Suppressor macrophage (primary cell): ENCODE measurements at regions not wholly inside any gene's neighbourhood (a gene's known extent, or its start where the extent isn't known, plus 50 kb on each side); places are given as distances from the start of the nearest gene placed in this dataset.
"Not testable (repeated sequence)": the region's sequence is repeated elsewhere in the genome, so short reads cannot be mapped to it uniquely, and the experiment has no call there.

ENCODE experiments used
- DNase-seq, 4 experiments: peaks; one replicate each; pipeline ENCODE4 v3.0.0-alpha.2; 2020 to 2022

GRCh38 chr9:103410059-103410458 is 414.9 kb downstream of the CYLC2 start:
- DNase-seq: no peak

DNA sequence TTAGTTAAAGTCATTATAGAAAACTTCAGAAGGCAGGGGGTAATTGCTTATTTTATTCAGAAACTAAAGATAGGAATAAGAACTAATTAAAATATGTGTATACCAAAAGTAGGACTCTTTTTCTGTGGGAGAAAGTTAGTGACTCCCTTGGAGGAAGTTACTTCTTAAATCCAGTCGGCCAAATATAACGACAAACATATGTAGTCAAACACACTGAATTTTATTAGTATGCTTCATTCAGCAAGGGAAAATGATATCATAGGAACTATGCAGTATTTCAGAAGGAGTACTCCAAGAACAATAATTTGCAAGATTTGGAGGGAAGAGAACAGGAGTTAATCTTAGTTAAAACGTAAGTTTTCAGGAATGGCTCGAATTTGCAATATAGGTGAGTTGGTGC is 432.6 kb downstream of the CYLC2 start:
- no peak for DNase-seq

GRCh38 chr9:103430469-103430868 is 435.3 kb downstream of the CYLC2 start:
- DNase-seq: no peak

DNA sequence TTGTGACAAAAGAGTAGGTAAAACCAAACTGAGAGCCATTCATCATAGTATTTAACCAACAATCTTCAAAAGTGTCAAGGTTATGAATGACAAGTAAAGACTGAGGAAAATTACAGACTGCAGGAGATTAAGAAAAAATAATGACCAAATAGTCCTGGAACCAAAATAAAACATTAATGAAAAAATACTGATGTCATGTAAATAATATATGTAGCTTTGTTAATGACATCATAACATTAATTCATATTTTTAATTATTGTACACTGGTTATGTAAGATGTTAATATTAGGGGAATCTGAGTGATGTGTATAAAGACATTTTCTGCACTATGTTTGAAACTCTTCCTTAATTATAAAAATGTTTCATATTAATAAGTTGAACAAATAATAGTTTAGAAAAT is 436.7 kb downstream of the CYLC2 start:
- DNase-seq: no peak

DNA sequence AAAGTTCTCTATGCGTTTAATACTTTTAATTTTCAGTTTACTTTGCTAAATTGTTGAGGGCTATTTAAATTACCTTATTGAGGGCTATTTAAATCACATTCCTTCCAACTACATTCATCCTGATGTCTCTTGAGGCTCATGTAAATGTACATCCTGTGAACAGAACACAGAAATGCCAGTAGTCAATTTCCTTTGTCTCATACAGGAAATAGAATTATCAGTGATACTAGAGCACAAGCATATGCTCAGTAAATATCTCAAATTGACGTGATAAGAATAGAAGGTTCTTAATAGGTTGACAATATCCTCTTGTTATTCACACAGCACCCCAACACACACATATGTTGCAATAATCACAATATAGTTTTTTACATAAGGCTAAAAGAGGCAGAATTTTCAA is 449.0 kb downstream of the CYLC2 start:
- DNase-seq: no peak

- no peak for DNase-seq
Observed at GRCh38 chr9:103458826-103459225, 463.7 kb downstream of the CYLC2 start.

DNA sequence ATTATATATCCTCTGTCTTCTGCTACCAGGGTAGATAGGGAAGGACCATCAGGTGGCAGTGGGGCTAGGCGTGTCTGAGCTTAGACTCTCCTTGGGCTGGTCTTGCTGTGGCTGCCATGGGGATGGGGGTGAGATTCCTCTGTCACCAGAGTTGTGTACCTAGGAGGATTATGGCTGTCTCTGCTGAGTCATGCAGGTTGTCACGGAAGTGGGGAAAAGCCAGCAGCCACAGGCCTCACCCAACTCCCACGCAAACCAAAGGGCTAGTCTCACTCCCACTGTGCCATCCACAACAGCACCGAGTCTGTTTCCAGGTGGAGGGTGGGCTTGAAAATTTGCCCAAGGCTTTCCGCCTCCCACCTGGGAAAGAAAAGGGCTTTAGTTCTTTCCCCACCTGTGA is 476.1 kb downstream of the CYLC2 start:
- no peak for DNase-seq

GRCh38 chr9:103474156-103474555 is 479.0 kb downstream of the CYLC2 start:
- no peak for DNase-seq

- DNase-seq: no peak
Observed at GRCh38 chr9:103483471-103484096, 488.5 kb downstream of the CYLC2 start.

DNA sequence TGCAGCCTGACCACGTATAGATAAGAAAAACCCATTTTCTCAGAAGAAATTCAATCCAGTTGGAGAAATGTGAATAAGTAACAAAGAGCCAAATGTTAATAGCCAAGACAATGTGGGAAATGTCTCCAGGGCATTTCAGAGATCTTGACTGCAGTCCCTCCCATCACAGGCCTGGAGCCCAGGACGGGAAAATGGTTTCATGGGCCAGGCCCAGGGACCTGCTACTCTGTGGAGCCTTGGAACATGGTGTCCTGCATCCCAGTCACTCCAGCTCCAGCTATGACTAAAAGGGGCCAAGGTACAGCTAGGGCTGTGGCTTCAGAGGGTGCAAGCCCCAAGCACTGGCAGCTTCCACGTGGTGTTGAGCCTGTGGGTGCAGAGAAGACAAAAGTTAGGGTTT is 490.0 kb downstream of the CYLC2 start:
- no peak for DNase-seq

- DNase-seq: no peak
Observed at GRCh38 chr9:103514767-103515166, 519.6 kb downstream of the CYLC2 start.

DNA sequence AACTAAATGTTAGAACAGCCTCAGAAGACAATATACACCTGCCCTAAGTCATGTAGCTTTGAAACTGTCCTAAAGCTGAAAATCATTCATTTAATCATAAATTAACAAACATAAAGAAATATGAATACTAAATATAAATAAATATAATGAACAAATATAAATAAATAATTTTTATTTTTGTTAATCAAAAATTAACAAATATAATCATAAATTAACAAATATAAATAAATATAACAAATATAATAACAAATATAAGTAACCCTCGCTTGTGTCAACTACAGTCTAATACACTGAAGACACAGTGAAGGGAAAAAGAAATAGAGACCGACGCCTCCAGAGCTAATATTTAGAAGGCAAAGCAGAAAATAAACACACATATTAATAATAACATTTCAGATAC is 527.3 kb downstream of the CYLC2 start:
- DNase-seq: no peak

DNA sequence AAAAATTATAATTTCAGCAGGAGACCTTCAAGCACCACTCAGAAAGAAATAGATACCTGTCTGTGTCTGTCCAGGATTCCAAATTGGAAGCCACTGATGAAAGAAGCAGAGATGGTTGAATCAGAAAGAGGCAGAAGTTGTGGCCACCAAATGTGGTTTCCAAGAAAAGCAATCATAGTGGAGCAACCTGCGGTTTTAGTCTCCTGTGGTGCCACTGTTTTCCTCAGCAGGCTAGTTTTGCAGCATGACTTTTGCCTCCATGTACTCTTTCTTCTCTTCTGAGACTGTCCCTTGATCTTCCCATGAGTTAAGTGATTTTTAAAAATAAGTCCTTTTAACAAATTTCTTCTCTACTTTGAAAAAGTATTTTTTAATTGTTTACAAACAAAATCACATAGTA is 535.8 kb downstream of the CYLC2 start:
- DNase-seq: no peak

GRCh38 chr9:103533318-103533717 is 538.2 kb downstream of the CYLC2 start:
- DNase-seq: no peak

- DNase-seq: no peak
Observed at GRCh38 chr9:103537426-103537825, 542.3 kb downstream of the CYLC2 start.

DNA sequence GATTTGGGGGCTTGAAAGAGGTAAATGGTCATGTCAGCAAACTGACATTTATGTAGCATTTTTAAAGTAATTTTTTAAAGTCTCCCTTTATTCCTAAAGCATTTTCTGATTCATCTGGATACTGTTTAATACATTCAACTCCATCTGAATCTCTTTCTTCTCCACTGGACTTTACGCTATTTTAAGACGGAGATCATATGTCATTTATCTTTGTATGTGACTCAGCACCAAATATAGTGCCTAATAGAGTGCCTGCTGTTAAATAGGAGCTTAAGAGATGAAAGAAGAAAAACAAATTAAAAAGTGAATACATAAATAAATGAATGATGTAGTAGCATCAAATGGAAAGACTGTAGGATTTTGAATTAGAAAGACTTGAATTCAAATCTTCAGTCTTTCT is 548.8 kb upstream of the SMC2 start:
- no peak for DNase-seq

DNA sequence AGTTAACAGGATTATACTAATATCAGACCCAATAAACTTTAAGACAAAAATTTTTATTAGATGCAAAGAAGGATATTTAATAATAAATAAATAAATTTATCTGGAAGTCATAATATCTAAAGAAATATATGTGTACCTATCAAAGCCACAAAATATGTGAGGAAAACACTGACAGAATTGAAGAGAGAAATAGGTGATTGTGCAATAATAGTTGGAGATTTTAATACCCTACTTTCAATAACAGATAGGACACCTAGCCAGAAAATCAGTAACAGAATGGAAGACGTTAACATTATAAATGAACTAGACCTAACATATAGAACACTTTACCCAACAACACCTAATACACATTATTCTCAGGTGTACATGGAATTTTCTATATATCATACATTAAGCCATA is 541.4 kb upstream of the SMC2 start:
- DNase-seq: no peak

- no peak for DNase-seq
Observed at GRCh38 chr9:103574056-103574455, 520.1 kb upstream of the SMC2 start.

- DNase-seq: no peak
Observed at GRCh38 chr9:103586721-103587120, 507.4 kb upstream of the SMC2 start.

DNA sequence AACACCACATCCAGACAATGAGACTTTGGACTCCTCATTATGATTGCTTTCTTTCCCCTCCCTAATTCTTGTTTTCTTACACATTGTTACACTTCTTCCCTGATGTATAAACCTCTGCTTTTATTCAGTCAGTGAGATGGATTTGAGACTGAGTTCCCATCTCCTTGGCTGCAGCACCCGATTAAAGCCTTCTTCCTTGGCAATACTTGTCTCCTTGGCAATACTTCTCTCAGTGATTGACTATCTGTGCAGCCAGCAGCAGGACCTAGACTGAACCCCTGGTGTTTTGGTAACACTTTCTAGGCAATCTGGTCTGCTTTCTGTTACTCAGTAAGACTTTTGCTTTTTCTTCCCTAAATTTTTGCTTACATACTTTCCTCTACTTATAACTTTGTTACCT is 492.8 kb upstream of the SMC2 start:
- no peak for DNase-seq

DNA sequence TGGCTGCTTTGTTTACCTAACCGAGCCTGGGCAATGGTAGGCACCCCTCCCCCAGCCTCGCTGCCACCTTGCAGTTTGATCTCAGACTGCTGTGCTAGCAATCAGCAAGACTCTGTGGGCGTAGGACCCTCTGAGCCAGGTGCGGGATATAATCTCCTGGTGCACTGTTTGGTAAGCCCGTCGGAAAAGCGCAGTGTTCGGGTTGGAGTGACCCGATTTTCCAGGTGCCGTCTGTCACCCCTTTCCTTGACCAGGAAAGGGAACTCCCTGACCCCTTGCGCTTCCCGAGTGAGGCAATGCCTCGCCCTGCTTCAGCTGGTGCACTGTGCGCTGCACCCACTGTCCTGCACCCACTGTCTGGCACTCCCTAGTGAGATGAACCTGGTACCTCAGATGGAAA is 482.2 kb upstream of the SMC2 start:
- not testable (repeated sequence) for DNase-seq

DNA sequence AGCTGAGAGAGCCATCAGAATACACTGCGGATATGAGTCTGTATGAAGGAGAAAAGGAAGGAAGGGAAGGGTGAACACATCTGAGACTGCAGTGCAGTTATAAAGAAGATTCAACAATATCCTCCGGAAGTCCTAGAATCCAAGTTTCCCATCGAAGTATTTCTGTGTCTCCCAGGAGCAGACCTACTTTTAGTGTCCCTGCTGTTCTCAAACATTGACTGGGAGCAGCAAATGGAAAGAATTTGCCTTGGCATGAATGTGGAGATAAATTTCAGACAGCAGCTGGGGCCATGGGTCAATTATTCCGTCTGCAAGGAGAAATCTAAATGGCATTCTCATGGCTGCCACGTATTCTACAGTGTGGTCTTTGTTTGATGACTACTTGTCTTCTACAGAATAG is 478.1 kb upstream of the SMC2 start:
- DNase-seq: no peak

DNA sequence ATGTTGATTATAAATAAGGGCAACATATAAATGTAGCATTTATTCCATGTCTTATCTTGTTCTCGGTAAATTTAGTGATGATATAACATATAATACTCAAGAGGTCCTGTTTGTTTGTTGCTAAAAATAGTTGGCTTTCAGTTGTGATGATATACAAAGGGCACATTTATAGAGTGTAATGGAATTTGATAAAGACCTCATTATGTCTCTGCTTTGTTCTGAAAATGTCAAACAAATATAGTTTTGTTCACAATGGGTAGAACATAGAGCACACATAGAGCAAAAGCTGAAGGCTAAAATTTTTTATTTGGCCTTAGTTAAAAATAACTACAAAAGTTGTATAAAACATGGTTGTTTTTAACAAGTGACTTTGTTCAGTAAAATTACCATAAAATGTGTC is 477.1 kb upstream of the SMC2 start:
- no peak for DNase-seq

DNA sequence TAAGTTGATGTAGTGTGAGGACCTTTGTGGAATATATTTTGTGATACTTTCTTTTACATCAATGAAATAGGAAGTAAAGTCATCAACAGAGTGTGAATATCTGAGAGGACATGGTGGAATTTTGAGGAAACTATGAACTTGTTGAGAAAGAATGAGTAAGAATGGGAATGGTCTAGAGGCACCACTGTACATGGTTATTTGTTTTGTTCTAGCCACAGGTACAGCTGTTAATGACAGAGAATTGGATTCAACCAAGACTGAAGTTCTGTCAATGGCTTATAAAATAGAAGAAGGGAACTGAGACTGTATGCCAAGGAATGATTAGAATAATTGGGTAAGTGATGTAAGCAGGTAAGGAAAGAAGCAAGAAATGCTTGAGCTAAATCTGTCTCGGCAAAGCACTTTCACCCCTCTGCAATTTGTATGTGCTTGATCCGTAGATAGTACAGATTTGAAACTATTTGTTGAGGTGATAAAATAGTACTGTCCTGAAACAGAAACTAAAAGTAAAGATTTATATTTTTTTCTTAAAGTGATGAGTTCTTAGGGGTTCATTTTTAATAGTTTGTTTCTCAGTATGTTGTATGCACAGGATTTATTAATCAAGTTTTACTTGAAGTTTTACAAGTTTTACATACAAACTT is 468.8 kb upstream of the SMC2 start:
- no peak for DNase-seq

DNA sequence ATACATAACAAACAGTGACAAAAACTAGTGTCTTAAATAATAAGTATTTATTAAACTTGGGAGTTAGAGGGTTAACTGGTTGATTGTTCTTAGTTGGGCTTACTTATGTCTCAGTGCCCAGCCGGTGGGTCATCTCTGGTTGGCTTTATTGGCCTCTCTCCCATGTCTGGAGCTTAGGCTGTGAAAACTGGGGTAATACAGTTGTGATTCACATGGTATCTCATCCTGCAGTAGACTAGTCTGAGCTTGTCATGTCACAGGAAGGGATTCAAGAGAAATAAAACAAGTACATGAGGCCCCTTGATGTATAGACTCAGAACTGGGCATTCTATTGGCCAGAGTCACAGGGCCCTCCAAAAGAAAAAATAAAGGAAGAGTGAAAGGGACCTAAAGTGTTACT is 466.4 kb upstream of the SMC2 start:
- no peak for DNase-seq
